ENCODE measurements at regions not wholly inside any gene's neighbourhood (a gene's known extent, or its start where the extent isn't known, plus 50 kb on each side); places are given as distances from the start of the nearest gene placed in this dataset.

GRCh38 chr4:23305026-23305425, 584.8 kb downstream of the PPARGC1A start:
- TF ChIP-seq EZH2 (IDR thresholded peaks at IDR 0.05; ENCODE audit: low read length, unreplicated experiment) (no peak), EZH2phosphoT487 (IDR thresholded peaks at IDR 0.05; ENCODE audit: borderline replicate concordance, low read length) (no peak)
- TF ChIP-seq, protein P1, sequence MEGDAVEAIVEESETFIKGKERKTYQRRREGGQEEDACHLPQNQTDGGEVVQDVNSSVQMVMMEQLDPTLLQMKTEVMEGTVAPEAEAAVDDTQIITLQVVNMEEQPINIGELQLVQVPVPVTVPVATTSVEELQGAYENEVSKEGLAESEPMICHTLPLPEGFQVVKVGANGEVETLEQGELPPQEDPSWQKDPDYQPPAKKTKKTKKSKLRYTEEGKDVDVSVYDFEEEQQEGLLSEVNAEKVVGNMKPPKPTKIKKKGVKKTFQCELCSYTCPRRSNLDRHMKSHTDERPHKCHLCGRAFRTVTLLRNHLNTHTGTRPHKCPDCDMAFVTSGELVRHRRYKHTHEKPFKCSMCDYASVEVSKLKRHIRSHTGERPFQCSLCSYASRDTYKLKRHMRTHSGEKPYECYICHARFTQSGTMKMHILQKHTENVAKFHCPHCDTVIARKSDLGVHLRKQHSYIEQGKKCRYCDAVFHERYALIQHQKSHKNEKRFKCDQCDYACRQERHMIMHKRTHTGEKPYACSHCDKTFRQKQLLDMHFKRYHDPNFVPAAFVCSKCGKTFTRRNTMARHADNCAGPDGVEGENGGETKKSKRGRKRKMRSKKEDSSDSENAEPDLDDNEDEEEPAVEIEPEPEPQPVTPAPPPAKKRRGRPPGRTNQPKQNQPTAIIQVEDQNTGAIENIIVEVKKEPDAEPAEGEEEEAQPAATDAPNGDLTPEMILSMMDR (conservative IDR thresholded peaks at IDR 0.05; ENCODE audit: low read depth, low read length) = no peak

Measured in PC-3 (cell line).